ENCODE measurements at regions not wholly inside any gene's neighbourhood (a gene's known extent, or its start where the extent isn't known, plus 50 kb on each side); places are given as distances from the start of the nearest gene placed in this dataset.
"Not testable (repeated sequence)": the region's sequence is repeated elsewhere in the genome, so short reads cannot be mapped to it uniquely, and the experiment has no call there.

DNA sequence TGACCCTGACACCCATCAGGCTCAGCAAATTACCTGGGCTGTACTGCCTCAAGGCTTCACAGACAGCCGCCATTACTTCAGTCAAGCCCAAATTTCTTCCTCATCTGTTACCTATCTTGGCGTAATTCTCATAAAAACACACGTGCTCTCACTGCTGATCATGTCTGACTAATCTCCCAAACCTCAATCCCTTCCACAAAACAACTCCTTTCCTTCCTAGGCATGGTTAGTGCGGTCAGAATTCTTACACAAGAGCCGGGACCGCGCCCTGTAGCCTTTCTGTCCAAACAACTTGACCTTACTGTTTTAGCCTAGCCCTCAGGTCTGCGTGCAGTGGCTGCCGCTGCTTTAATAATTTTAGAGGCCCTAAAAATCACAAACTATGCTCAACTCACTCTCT lies 828.2 kb downstream of the LTN1 start:
- not testable (repeated sequence) for TF ChIP-seq POLR2A, POLR2AphosphoS5 (IDR thresholded peaks at IDR 0.05)
- TF ChIP-seq, protein P1, sequence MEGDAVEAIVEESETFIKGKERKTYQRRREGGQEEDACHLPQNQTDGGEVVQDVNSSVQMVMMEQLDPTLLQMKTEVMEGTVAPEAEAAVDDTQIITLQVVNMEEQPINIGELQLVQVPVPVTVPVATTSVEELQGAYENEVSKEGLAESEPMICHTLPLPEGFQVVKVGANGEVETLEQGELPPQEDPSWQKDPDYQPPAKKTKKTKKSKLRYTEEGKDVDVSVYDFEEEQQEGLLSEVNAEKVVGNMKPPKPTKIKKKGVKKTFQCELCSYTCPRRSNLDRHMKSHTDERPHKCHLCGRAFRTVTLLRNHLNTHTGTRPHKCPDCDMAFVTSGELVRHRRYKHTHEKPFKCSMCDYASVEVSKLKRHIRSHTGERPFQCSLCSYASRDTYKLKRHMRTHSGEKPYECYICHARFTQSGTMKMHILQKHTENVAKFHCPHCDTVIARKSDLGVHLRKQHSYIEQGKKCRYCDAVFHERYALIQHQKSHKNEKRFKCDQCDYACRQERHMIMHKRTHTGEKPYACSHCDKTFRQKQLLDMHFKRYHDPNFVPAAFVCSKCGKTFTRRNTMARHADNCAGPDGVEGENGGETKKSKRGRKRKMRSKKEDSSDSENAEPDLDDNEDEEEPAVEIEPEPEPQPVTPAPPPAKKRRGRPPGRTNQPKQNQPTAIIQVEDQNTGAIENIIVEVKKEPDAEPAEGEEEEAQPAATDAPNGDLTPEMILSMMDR (IDR thresholded peaks at IDR 0.05), result not testable (repeated sequence)

Measured in transverse colon (tissue), 4 donors.